ENCODE measurements at regions not wholly inside any gene's neighbourhood (a gene's known extent, or its start where the extent isn't known, plus 50 kb on each side); places are given as distances from the start of the nearest gene placed in this dataset.

DNA sequence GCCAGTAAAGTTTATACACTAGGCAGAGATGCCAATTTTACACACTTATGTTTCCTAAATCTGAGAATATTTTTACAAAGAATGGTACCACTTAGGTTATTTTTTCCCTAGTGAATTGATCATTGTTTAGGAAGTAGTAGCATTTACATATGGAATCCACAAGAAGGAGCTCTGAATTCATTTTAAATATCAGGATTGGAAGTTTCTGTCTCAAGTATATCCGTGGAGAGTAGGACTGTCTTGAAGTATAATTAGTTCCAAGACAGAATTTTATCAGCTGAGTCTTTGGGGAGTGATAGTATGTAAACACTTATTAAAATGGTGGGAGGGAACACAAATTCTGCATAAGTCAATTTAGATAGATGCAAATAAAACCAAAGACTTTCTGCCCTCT lies 82.3 kb upstream of the FAM98A start:
- H3K36me3 ChIP-seq (ENCODE audit: control insufficient read depth, insufficient read depth, low read length), result no peaks in the 10 kb centered on the region
- H3K27me3 ChIP-seq (replicated peaks; ENCODE audit: control insufficient read depth, insufficient read depth, low read length, poor library complexity, severe bottlenecking), result no peaks in the 10 kb centered on the region
- no peak for DNase-seq
- no peak overlapping the region for H3K27ac ChIP-seq (ENCODE audit: insufficient read depth, low read length, poor library complexity, severe bottlenecking)
- no peak overlapping the region for H3K4me3 ChIP-seq (ENCODE audit: insufficient read depth, low read depth, low read length, poor library complexity, severe bottlenecking)
- no peaks in the 10 kb centered on the region for H3K4me1 ChIP-seq (ENCODE audit: control insufficient read depth, insufficient read depth, low read length, poor library complexity, severe bottlenecking)
- H3K9me3 ChIP-seq (ENCODE audit: control insufficient read depth, low read length), result no peaks in the 10 kb centered on the region

DNA sequence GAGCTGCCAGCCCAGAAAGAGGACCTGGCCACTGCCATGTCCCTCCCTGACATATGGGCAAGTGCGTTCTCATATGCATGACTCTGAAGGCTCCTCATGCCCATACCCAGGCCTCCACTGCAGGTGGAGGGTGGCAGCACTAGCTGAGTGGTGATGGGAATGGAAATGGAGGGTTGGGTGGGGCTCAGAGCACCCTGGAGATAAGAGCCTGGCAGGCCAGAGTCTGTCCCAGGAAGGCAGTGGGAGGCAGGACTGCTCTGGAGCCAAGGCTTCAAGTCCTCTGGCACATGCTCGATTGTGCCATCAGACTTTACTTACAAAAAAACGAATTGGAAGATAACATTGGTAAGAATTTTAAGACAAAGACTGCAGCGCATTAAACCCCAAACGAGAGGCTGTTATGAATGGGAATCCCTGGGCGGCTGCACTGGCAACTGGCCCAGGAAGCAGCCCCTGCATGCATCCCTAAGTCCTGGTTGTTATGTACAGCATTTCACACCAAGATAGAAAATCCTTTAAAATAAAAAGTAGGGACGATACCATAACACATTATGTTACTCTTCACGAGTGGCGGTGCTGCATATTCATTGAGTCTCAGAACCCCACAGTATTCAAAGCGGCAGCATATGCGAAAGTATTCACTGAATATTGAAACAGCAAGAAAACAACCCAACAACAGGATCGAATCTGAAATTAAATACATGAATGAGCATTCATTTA lies 81.7 kb upstream of the FAM98A start:
- no peaks in the 10 kb centered on the region for H3K36me3 ChIP-seq (ENCODE audit: control insufficient read depth, insufficient read depth, low read length)
- no peaks in the 10 kb centered on the region for H3K9me3 ChIP-seq (ENCODE audit: control insufficient read depth, low read length)
- H3K4me3 ChIP-seq (ENCODE audit: insufficient read depth, low read depth, low read length, poor library complexity, severe bottlenecking), result no peak overlapping the region
- H3K4me1 ChIP-seq (ENCODE audit: control insufficient read depth, insufficient read depth, low read length, poor library complexity, severe bottlenecking), result no peaks in the 10 kb centered on the region
- no peaks in the 10 kb centered on the region for H3K27me3 ChIP-seq (replicated peaks; ENCODE audit: control insufficient read depth, insufficient read depth, low read length, poor library complexity, severe bottlenecking)
- no peak overlapping the region for H3K27ac ChIP-seq (ENCODE audit: insufficient read depth, low read length, poor library complexity, severe bottlenecking)
- no peak for DNase-seq

DNA sequence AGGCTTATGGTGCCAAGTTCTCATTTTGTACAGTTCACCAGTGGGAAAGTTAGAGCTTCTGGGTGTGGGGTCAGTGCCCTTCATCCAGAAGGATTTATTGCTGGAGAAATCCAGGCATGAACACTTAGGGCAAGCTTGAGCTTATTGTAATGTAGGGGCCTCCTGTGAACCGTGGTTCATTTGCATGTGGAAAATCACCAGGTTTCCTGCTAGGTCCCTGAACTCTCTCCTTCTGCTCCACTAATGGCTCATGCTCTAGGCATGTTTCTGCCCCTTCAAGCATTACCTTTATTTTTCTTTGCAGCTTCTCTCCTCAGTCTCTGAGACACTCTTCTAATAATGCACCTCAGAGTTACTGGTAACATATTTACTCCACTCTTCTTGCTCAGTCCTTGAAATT lies 79.3 kb upstream of the FAM98A start:
- no peak overlapping the region for H3K4me3 ChIP-seq (ENCODE audit: insufficient read depth, low read depth, low read length, poor library complexity, severe bottlenecking)
- H3K36me3 ChIP-seq (ENCODE audit: control insufficient read depth, insufficient read depth, low read length), result no peaks in the 10 kb centered on the region
- H3K4me1 ChIP-seq (ENCODE audit: control insufficient read depth, insufficient read depth, low read length, poor library complexity, severe bottlenecking), result no peaks in the 10 kb centered on the region
- H3K27me3 ChIP-seq (replicated peaks; ENCODE audit: control insufficient read depth, insufficient read depth, low read length, poor library complexity, severe bottlenecking), result no peaks in the 10 kb centered on the region
- DNase-seq, result no peak
- H3K9me3 ChIP-seq (ENCODE audit: control insufficient read depth, low read length), result no peaks in the 10 kb centered on the region
- H3K27ac ChIP-seq (ENCODE audit: insufficient read depth, low read length, poor library complexity, severe bottlenecking), result no peak overlapping the region

DNA sequence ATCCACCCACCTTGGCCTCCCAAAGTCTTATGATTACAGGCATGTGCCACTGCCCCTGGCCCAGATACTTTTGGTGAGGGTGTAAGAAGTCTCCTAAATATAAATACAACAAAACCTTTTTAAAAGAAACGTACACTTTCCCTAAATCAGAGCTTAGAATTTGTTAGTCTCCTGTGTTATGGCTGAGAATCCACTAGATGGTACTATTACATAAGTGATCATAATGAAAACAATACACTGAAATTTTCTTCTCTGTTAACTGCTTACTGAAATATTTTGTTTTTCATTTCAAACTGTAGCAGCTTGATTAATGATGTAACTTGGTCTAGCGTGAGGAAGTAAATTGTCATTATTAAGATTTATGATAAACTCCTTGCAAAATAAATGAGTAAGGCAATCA lies 74.8 kb upstream of the FAM98A start:
- H3K36me3 ChIP-seq (ENCODE audit: control insufficient read depth, insufficient read depth, low read length), result no peaks in the 10 kb centered on the region
- no peaks in the 10 kb centered on the region for H3K27me3 ChIP-seq (replicated peaks; ENCODE audit: control insufficient read depth, insufficient read depth, low read length, poor library complexity, severe bottlenecking)
- DNase-seq, result no peak
- H3K27ac ChIP-seq (ENCODE audit: insufficient read depth, low read length, poor library complexity, severe bottlenecking), result no peak overlapping the region
- no peaks in the 10 kb centered on the region for H3K9me3 ChIP-seq (ENCODE audit: control insufficient read depth, low read length)
- no peaks in the 10 kb centered on the region for H3K4me1 ChIP-seq (ENCODE audit: control insufficient read depth, insufficient read depth, low read length, poor library complexity, severe bottlenecking)
- H3K4me3 ChIP-seq (ENCODE audit: insufficient read depth, low read depth, low read length, poor library complexity, severe bottlenecking), result no peak overlapping the region

DNA sequence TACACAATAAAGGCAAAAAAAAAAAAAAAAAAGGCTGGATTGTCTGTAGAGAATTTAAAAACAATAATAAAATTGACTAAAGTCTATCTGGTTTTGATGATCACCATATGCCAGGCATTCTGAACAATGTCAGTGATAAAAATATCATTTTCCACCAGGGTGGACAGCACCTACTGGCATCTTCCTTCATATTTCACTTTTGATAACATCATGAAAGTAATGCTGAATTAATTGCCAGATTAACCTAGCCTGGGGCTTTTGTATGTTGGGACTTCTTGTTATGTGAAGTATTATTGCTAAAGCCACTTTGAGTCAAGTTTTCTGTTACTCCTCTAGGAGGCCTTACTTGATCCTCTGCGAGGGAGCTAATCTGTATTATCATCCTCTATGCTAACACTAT lies 73.8 kb upstream of the FAM98A start:
- DNase-seq, result no peak
- H3K36me3 ChIP-seq (ENCODE audit: control insufficient read depth, insufficient read depth, low read length), result no peaks in the 10 kb centered on the region
- no peaks in the 10 kb centered on the region for H3K4me1 ChIP-seq (ENCODE audit: control insufficient read depth, insufficient read depth, low read length, poor library complexity, severe bottlenecking)
- no peak overlapping the region for H3K4me3 ChIP-seq (ENCODE audit: insufficient read depth, low read depth, low read length, poor library complexity, severe bottlenecking)
- no peak overlapping the region for H3K27ac ChIP-seq (ENCODE audit: insufficient read depth, low read length, poor library complexity, severe bottlenecking)
- H3K27me3 ChIP-seq (replicated peaks; ENCODE audit: control insufficient read depth, insufficient read depth, low read length, poor library complexity, severe bottlenecking), result no peaks in the 10 kb centered on the region
- H3K9me3 ChIP-seq (ENCODE audit: control insufficient read depth, low read length), result no peaks in the 10 kb centered on the region

DNA sequence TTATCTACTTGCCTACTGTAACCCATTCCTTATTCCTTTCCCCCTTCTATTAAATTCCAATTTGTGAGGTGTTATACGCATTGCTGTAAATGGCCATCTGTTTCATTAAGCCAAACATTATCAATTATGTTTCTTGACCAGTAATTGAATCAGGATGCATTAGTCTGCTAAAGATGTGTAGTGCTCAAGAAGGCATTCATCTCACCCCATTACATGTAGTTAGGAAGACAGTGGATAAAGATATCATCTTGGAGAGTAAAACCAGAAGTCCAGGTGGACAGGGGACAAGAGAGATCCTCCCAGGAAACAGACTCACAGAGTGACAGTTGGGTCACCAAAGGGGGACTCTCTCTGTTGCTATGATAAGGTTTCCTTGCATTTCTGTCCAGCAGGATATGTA lies 73.3 kb upstream of the FAM98A start:
- H3K27me3 ChIP-seq (replicated peaks; ENCODE audit: control insufficient read depth, insufficient read depth, low read length, poor library complexity, severe bottlenecking), result no peaks in the 10 kb centered on the region
- H3K36me3 ChIP-seq (ENCODE audit: control insufficient read depth, insufficient read depth, low read length), result no peaks in the 10 kb centered on the region
- no peak overlapping the region for H3K27ac ChIP-seq (ENCODE audit: insufficient read depth, low read length, poor library complexity, severe bottlenecking)
- no peaks in the 10 kb centered on the region for H3K9me3 ChIP-seq (ENCODE audit: control insufficient read depth, low read length)
- no peaks in the 10 kb centered on the region for H3K4me1 ChIP-seq (ENCODE audit: control insufficient read depth, insufficient read depth, low read length, poor library complexity, severe bottlenecking)
- DNase-seq, result no peak
- H3K4me3 ChIP-seq (ENCODE audit: insufficient read depth, low read depth, low read length, poor library complexity, severe bottlenecking), result no peak overlapping the region

DNA sequence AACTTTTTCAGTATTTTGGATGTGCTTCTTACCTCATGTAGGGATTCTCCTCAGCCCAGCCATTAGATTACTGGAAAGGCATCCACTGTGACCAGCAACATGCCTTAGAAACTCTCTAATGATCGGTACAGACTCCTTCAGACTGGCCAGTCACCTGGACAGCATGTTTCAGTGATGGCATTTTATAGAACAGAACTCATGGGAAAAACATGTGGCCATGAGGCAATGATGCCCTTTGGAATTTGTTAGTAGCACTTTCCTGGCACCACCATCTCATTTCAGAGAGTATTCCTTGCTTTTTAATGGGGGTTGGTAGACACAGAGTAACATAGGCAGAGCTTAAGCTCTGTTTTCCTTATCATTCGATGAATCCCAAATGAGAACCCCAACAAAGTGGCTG lies 72.1 kb upstream of the FAM98A start:
- H3K27me3 ChIP-seq (replicated peaks; ENCODE audit: control insufficient read depth, insufficient read depth, low read length, poor library complexity, severe bottlenecking), result no peaks in the 10 kb centered on the region

DNA sequence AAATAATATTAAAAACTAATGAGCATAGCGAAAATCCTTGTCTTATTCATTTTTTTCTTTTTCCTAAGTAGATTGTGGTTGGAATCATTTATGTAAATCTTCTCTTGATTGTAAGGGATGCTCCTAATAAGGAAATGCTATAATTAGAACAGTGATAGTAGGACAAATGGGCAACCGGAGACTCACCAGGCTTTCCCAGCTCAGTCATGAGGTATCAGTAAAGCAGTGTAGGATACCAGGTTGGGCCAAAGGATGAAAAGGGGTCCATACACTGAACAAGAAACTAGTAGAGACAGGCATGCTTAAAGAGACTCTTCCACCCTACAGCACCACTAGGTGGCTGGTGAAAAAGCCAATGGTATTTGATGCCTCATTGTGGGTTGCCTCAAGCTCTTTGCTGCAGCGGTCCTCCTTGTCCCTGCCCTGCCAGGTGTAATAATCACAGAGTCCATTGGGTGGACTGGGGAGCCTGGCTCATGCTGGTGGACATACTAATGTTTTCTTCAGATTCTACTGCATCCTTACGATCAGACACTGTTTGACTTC lies 71.4 kb upstream of the FAM98A start:
- Histone ChIP-seq H3K27me3 (replicated peaks; ENCODE audit: control insufficient read depth, insufficient read depth, low read length, poor library complexity, severe bottlenecking) (no peaks in the 10 kb centered on the region), H3K36me3 (ENCODE audit: control insufficient read depth, insufficient read depth, low read length) (no peaks in the 10 kb centered on the region), H3K27ac (ENCODE audit: insufficient read depth, low read length, poor library complexity, severe bottlenecking) (no peak overlapping the region), H3K4me3 (ENCODE audit: insufficient read depth, low read depth, low read length, poor library complexity, severe bottlenecking) (no peak overlapping the region), H3K9me3 (ENCODE audit: control insufficient read depth, low read length) (no peaks in the 10 kb centered on the region), H3K4me1 (ENCODE audit: control insufficient read depth, insufficient read depth, low read length, poor library complexity, severe bottlenecking) (no peaks in the 10 kb centered on the region)
- DNase-seq, result no peak

More for the DNA sequence above, 72.1 kb upstream of the FAM98A start:
- Histone ChIP-seq H3K4me1 (ENCODE audit: control insufficient read depth, insufficient read depth, low read length, poor library complexity, severe bottlenecking) (no peaks in the 10 kb centered on the region), H3K9me3 (ENCODE audit: control insufficient read depth, low read length) (no peaks in the 10 kb centered on the region), H3K36me3 (ENCODE audit: control insufficient read depth, insufficient read depth, low read length) (no peaks in the 10 kb centered on the region), H3K4me3 (ENCODE audit: insufficient read depth, low read depth, low read length, poor library complexity, severe bottlenecking) (no peak overlapping the region), H3K27ac (ENCODE audit: insufficient read depth, low read length, poor library complexity, severe bottlenecking) (no peak overlapping the region)
- no peak for DNase-seq

DNA sequence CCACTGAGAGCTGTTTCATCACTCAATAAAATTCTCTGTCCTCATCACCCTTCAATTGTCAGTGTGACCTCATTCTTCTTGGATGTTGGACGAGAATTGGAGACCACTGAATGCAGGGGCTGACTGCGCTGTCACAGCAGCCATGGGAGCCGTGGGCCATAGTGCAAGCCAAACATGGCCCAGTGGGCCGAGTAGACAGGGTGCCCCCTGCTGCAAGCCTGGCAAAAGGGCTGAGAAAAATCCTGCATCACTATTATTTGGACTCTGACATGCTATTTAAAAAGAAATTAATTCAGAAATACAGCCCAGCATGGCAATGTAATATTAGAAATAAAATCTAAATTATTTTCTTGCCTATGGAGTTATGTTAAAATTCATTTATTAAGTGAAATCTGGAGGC lies 67.8 kb upstream of the FAM98A start:
- H3K4me3 ChIP-seq (ENCODE audit: insufficient read depth, low read depth, low read length, poor library complexity, severe bottlenecking), result no peak overlapping the region
- H3K27me3 ChIP-seq (replicated peaks; ENCODE audit: control insufficient read depth, insufficient read depth, low read length, poor library complexity, severe bottlenecking), result no peaks in the 10 kb centered on the region
- DNase-seq, result no peak
- H3K4me1 ChIP-seq (ENCODE audit: control insufficient read depth, insufficient read depth, low read length, poor library complexity, severe bottlenecking), result no peaks in the 10 kb centered on the region
- H3K9me3 ChIP-seq (ENCODE audit: control insufficient read depth, low read length), result no peaks in the 10 kb centered on the region
- H3K27ac ChIP-seq (ENCODE audit: insufficient read depth, low read length, poor library complexity, severe bottlenecking), result no peak overlapping the region
- H3K36me3 ChIP-seq (ENCODE audit: control insufficient read depth, insufficient read depth, low read length), result no peaks in the 10 kb centered on the region

DNA sequence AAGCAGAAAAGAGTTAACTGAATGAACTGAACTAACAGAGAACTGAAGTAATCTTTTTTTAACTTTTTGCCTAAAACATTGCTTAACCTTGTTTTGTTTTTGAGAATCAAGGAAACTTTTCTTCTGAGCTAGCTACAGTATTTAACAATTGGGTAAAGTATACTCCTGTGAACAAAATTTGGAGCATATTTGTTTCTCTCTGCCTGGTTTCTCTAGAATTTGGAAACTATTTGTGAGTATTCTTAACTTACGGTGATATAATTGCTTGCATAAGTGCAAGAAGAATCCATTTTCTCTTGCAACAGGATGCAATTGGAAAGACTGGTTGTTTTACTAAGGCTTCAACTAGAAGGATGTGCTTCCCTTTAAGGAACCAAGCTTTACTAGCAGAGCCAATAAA lies 65.9 kb upstream of the FAM98A start:
- no peak for DNase-seq
- no peak overlapping the region for H3K4me3 ChIP-seq (ENCODE audit: insufficient read depth, low read depth, low read length, poor library complexity, severe bottlenecking)
- no peak overlapping the region for H3K27ac ChIP-seq (ENCODE audit: insufficient read depth, low read length, poor library complexity, severe bottlenecking)
- no peaks in the 10 kb centered on the region for H3K36me3 ChIP-seq (ENCODE audit: control insufficient read depth, insufficient read depth, low read length)
- no peaks in the 10 kb centered on the region for H3K9me3 ChIP-seq (ENCODE audit: control insufficient read depth, low read length)
- no peaks in the 10 kb centered on the region for H3K4me1 ChIP-seq (ENCODE audit: control insufficient read depth, insufficient read depth, low read length, poor library complexity, severe bottlenecking)
- no peaks in the 10 kb centered on the region for H3K27me3 ChIP-seq (replicated peaks; ENCODE audit: control insufficient read depth, insufficient read depth, low read length, poor library complexity, severe bottlenecking)
